ENCODE measurements at regions not wholly inside any gene's neighbourhood (a gene's known extent, or its start where the extent isn't known, plus 50 kb on each side); places are given as distances from the start of the nearest gene placed in this dataset.

DNA sequence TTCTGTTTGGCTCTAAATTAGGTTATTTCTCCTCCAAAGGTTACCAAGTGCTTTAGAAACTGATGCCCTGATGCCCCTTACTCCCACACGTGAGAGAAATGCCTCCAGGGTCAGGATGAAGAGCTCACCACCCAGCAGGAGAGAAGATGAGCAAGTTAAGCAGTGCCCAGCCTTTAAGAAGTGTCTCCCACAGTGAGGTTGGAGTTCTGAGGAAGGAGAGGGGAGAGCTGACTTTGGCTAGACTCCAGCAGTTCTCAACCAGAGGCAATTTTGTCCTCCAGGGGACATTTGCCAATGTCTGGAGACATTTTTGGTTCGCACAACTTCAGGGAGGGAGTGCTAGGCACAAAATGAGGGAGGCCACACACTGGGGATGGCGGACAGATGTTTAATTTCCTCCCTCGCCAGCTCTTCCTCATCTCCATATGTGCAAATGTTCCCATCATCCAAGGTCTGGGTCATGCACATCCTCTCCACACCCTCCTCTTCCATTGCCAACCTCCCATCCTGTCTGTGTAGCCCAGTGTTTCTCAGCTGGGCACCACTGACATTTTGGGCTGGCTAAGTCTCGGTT lies 50.6 kb upstream of the SLC7A14 start:
- Histone ChIP-seq H3K4me3 (no peak overlapping the region), H3K4me1 (ENCODE audit: low read depth) (no peaks in the 10 kb centered on the region), H3K27me3 (no peaks in the 10 kb centered on the region), H3K27ac (no peak overlapping the region), H3K36me3 (no peaks in the 10 kb centered on the region), H3K9me3 (ENCODE audit: low read depth) (no peaks in the 10 kb centered on the region)
- no peak for TF ChIP-seq CTCF (IDR thresholded peaks at IDR 0.05; ENCODE audit: low read depth, low read length)
- DNase-seq (ENCODE audit: low read depth in 1 of 2, low spot score in 1 of 2), result no peak

Data from cardiac muscle cell (in vitro differentiated cells and primary cell).